Smooth muscle cell (in vitro differentiated cells): ENCODE measurements at regions not wholly inside any gene's neighbourhood (a gene's known extent, or its start where the extent isn't known, plus 50 kb on each side); places are given as distances from the start of the nearest gene placed in this dataset.

Source experiments
- DNase-seq: peaks from one replicate; lab custom pipeline; 2025; ENCODE audit not compliant: unreplicated experiment; lab: John Stamatoyannopoulos, UW
- H2AFZ ChIP-seq: fragments of 200-600 bp; sonication (generic); 2 replicates; pipeline ENCODE4 v1.6.0; 2016; ENCODE audit warnings: antibody characterized with exemption, low read depth, mild to moderate bottlenecking
- H3F3A ChIP-seq: fragments of 200-600 bp; sonication (generic); 2 replicates; pipeline ENCODE4 v1.6.0; 2017; ENCODE audit warnings: antibody characterized with exemption, low read depth
- H3K27ac ChIP-seq: fragments of 200-600 bp; sonication (generic); 2 replicates; pipeline ENCODE4 v1.5.1; 2016; ENCODE audit warnings: low read depth, mild to moderate bottlenecking
- H3K27me3 ChIP-seq: fragments of 200-600 bp; sonication (generic); 2 replicates; pipeline ENCODE4 v1.6.1; 2016; ENCODE audit warnings: low read depth, mild to moderate bottlenecking
- H3K36me3 ChIP-seq: fragments of 200-600 bp; sonication (generic); 2 replicates; pipeline ENCODE4 v1.5.1; 2016; ENCODE audit warnings: low read depth
- H3K4me1 ChIP-seq: fragments of 200-600 bp; sonication (generic); 2 replicates; pipeline ENCODE4 v1.5.1; 2016; ENCODE audit warnings: low read depth
- H3K4me2 ChIP-seq: fragments of 200-600 bp; sonication (generic); 2 replicates; pipeline ENCODE4 v1.6.0; 2016; ENCODE audit warnings: mild to moderate bottlenecking
- H3K4me3 ChIP-seq: fragments of 200-600 bp; sonication (generic); 2 replicates; pipeline ENCODE4 v1.5.1; 2016; ENCODE audit warnings: mild to moderate bottlenecking
- H3K79me2 ChIP-seq: fragments of 200-600 bp; sonication (generic); 2 replicates; pipeline ENCODE4 v1.6.0; 2016; ENCODE audit warnings: low read depth, mild to moderate bottlenecking
- H3K9ac ChIP-seq: fragments of 200-600 bp; sonication (generic); 2 replicates; pipeline ENCODE4 v1.6.0; 2016; ENCODE audit warnings: low read depth
- H3K9me3 ChIP-seq: fragments of 200-600 bp; sonication (generic); replicated peaks from 2 replicates; pipeline ENCODE4 v1.5.1; 2016; ENCODE audit warnings: low read depth
- H4K20me1 ChIP-seq: fragments of 200-600 bp; sonication (generic); 2 replicates; pipeline ENCODE4 v1.6.0; 2016; ENCODE audit warnings: low read depth
- CTCF ChIP-seq: fragments of 200-600 bp; sonication (generic); IDR thresholded peaks from 2 replicates; pipeline ENCODE4 v1.5.1; 2017; ENCODE audit warnings: borderline replicate concordance, mild to moderate bottlenecking, antibody characterized with exemption; ENCODE audit not compliant: insufficient read depth, poor library complexity, severe bottlenecking
- WGBS: methylation state at CpG from one replicate; pipeline ENCODE4 v1.1.7; 2016; ENCODE audit warnings: low lambda C conversion rate; 5-methylcytosine and 5-hydroxymethylcytosine counted together

GRCh38 chr3:161657786-161658185, 161.2 kb downstream of the OTOL1 start:
- Histone ChIP-seq H3K9me3 (no peaks in the 10 kb centered on the region), H3K36me3 (no peaks in the 10 kb centered on the region), H3K79me2 (no peaks in the 10 kb centered on the region), H2AFZ (no peak overlapping the region), H3K9ac (no peak overlapping the region), H3K27me3 (no peaks in the 10 kb centered on the region), H3F3A (no peaks in the 10 kb centered on the region), H3K4me2 (no peak overlapping the region), H3K4me1 (no peaks in the 10 kb centered on the region), H3K4me3 (no peak overlapping the region), H3K27ac (no peak overlapping the region), H4K20me1 (no peaks in the 10 kb centered on the region)
- no peak for TF ChIP-seq CTCF
- DNase-seq: no peak
- 85% methylated on average over 1 of the region's 1 CpG for WGBS

GRCh38 chr3:161671141-161671540, 174.5 kb downstream of the OTOL1 start:
- H3F3A ChIP-seq: no peaks in the 10 kb centered on the region
- no peaks in the 10 kb centered on the region for H3K9me3 ChIP-seq
- WGBS: 80% methylated on average over 2 of the region's 2 CpGs
- H3K4me2 ChIP-seq: no peak overlapping the region
- no peak overlapping the region for H3K4me3 ChIP-seq
- no peaks in the 10 kb centered on the region for H3K27me3 ChIP-seq
- H3K27ac ChIP-seq: no peak overlapping the region
- no peak for DNase-seq
- H2AFZ ChIP-seq: no peak overlapping the region
- no peaks in the 10 kb centered on the region for H3K79me2 ChIP-seq
- TF ChIP-seq CTCF: no peak
- no peak overlapping the region for H3K9ac ChIP-seq
- H4K20me1 ChIP-seq: no peaks in the 10 kb centered on the region
- no peaks in the 10 kb centered on the region for H3K4me1 ChIP-seq
- H3K36me3 ChIP-seq: no peaks in the 10 kb centered on the region

GRCh38 chr3:161672478-161672877, 175.9 kb downstream of the OTOL1 start:
- Histone ChIP-seq H3K36me3 (no peaks in the 10 kb centered on the region), H2AFZ (no peak overlapping the region), H3K4me2 (no peak overlapping the region), H3K9me3 (no peaks in the 10 kb centered on the region), H3K4me3 (no peak overlapping the region), H3K9ac (no peak overlapping the region), H4K20me1 (no peaks in the 10 kb centered on the region), H3K79me2 (no peaks in the 10 kb centered on the region), H3K4me1 (no peaks in the 10 kb centered on the region), H3K27ac (no peak overlapping the region), H3K27me3 (no peaks in the 10 kb centered on the region), H3F3A (no peaks in the 10 kb centered on the region)
- no peak for TF ChIP-seq CTCF
- DNase-seq: no peak
- WGBS: 58% methylated on average over 4 of the region's 4 CpGs

- Histone ChIP-seq H3K4me1 (no peaks in the 10 kb centered on the region), H3K4me2 (no peak overlapping the region), H3K27ac (no peak overlapping the region), H3K79me2 (no peaks in the 10 kb centered on the region), H4K20me1 (no peaks in the 10 kb centered on the region), H2AFZ (no peak overlapping the region), H3K9me3 (no peaks in the 10 kb centered on the region), H3K36me3 (no peaks in the 10 kb centered on the region), H3K27me3 (no peaks in the 10 kb centered on the region), H3K9ac (no peak overlapping the region), H3F3A (no peaks in the 10 kb centered on the region), H3K4me3 (no peak overlapping the region)
- TF ChIP-seq CTCF: no peak
- WGBS: 74% methylated on average over 1 of the region's 1 CpG
- DNase-seq: no peak
Measured at GRCh38 chr3:161673866-161674265, 177.3 kb downstream of the OTOL1 start.
